ENCODE measurements at regions not wholly inside any gene's neighbourhood (a gene's known extent, or its start where the extent isn't known, plus 50 kb on each side); places are given as distances from the start of the nearest gene placed in this dataset.

DNA sequence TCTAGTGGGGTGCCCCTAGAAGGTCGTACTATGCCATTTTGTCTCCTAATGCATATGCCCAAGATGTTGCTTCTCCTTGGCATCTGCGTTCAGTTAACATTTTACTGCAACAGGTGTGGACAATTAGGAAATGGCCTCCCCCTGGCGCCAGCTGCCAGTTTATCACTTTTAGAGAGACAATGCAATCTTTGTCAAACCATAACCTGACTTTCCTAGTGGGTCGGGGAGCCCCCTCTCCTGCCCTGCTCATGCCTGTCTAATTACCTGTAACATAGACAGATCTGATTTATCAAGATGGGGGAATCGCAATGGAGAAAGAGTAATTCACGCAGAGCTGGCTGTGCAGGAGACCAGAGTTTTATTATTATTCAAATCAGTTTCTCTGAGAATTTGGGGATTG lies 353.7 kb upstream of the SGO1 start:
- intact Hi-C loops (cut with micrococcal nuclease), result no loop called here
- Histone ChIP-seq H3K9ac (ENCODE audit: low read length) (no peak overlapping the region), H2AFZ (ENCODE audit: low read depth, low read length, poor library complexity, severe bottlenecking) (no peak overlapping the region), H3K9me3 (ENCODE audit: control insufficient read depth in 1 of 2, insufficient read depth in 1 of 2, low read depth in 1 of 2, low read length in 2 of 2) (no peaks in the 10 kb centered on the region), H3K27ac (ENCODE audit: low read depth, low read length) (no peak overlapping the region), H3K9me2 (ENCODE audit: insufficient read depth) (no peaks in the 10 kb centered on the region), H4K20me1 (ENCODE audit: insufficient read depth) (no peaks in the 10 kb centered on the region), H3K4me3 (replicated peaks in 1 of 2; ENCODE audit: low read depth in 1 of 2, low read length in 2 of 2) (no peak overlapping the region), H3K79me2 (ENCODE audit: insufficient read depth, low read length) (no peaks in the 10 kb centered on the region), H3K4me1 (ENCODE audit: control insufficient read depth in 1 of 2, insufficient read depth in 2 of 2, low read length in 2 of 2) (no peaks in the 10 kb centered on the region), H3K36me3 (ENCODE audit: control insufficient read depth in 1 of 2, insufficient read depth in 2 of 2, low read length in 2 of 2) (no peaks in the 10 kb centered on the region), H3K27me3 (ENCODE audit: insufficient read depth, low read length) (no peaks in the 10 kb centered on the region), H3K4me2 (ENCODE audit: low read length) (no peak overlapping the region)
- ATAC-seq (no peak), DNase-seq (ENCODE audit: low read depth, low spot score) (no peak)
- CTCF ChIA-PET, result no interaction called here
- POLR2A ChIA-PET, result no interaction called here
- BruUV-seq (replicated peaks), result no TSS peak
- TF ChIP-seq FOSL1 (IDR thresholded peaks at IDR 0.05; ENCODE audit: low read depth), result no peak
- TF ChIP-seq CTCF (IDR thresholded peaks at IDR 0.05 in 2 of 3, conservative IDR thresholded peaks at IDR 0.05 in 1 of 3; ENCODE audit: borderline replicate concordance in 1 of 3, insufficient read depth in 1 of 3, low read depth in 2 of 3, low read length in 2 of 3), result no peak
- no peak for TF ChIP-seq TCF7L2 (IDR thresholded peaks at IDR 0.05; ENCODE audit: borderline replicate concordance, extremely low read depth, insufficient read depth, insufficient read length)
- TF ChIP-seq EZH2phosphoT487 (IDR thresholded peaks at IDR 0.05; ENCODE audit: borderline replicate concordance), result no peak
- no peak for TF ChIP-seq ZNF274 (IDR thresholded peaks at IDR 0.05; ENCODE audit: low read depth, low read length)
- no peak for TF ChIP-seq POLR2AphosphoS5 (IDR thresholded peaks at IDR 0.05; ENCODE audit: low read depth, low read length)
- no peak for TF ChIP-seq JUND (IDR thresholded peaks at IDR 0.05)
- TF ChIP-seq SRF (IDR thresholded peaks at IDR 0.05; ENCODE audit: low read depth), result no peak
- no peak for TF ChIP-seq ELF1 (IDR thresholded peaks at IDR 0.05; ENCODE audit: borderline replicate concordance, low read depth)
- RAD21 ChIA-PET (ENCODE audit: low non-redundant PET in 1 of 2, low total read pairs in 2 of 2, uncharacterized antibody in 2 of 2, unreplicated experiment in 2 of 2), result no interaction called here

GRCh38 chr3:20537234-20537633 lies 351.2 kb upstream of the SGO1 start:
- Histone ChIP-seq H3K27ac (ENCODE audit: low read depth, low read length) (no peak overlapping the region), H3K9me2 (ENCODE audit: insufficient read depth) (no peaks in the 10 kb centered on the region), H3K27me3 (ENCODE audit: insufficient read depth, low read length) (no peaks in the 10 kb centered on the region), H3K9me3 (ENCODE audit: control insufficient read depth in 1 of 2, insufficient read depth in 1 of 2, low read depth in 1 of 2, low read length in 2 of 2) (peaks cover 0 to 5% of the 10 kb centered on the region in 2 experiments; a peak in 1 of 4 replicates), H3K36me3 (ENCODE audit: control insufficient read depth in 1 of 2, insufficient read depth in 2 of 2, low read length in 2 of 2) (no peaks in the 10 kb centered on the region), H3K4me3 (replicated peaks in 1 of 2; ENCODE audit: low read depth in 1 of 2, low read length in 2 of 2) (no peak overlapping the region), H2AFZ (ENCODE audit: low read depth, low read length, poor library complexity, severe bottlenecking) (no peak overlapping the region), H3K9ac (ENCODE audit: low read length) (no peak overlapping the region), H3K4me1 (ENCODE audit: control insufficient read depth in 1 of 2, insufficient read depth in 2 of 2, low read length in 2 of 2) (no peaks in the 10 kb centered on the region), H3K79me2 (ENCODE audit: insufficient read depth, low read length) (no peaks in the 10 kb centered on the region), H4K20me1 (ENCODE audit: insufficient read depth) (no peaks in the 10 kb centered on the region), H3K4me2 (ENCODE audit: low read length) (no peak overlapping the region)
- BruUV-seq (replicated peaks), result no TSS peak
- no peak for DNase-seq (ENCODE audit: low read depth, low spot score)
- intact Hi-C loops (cut with micrococcal nuclease), result no loop called here
- TF ChIP-seq POLR2A (IDR thresholded peaks at IDR 0.05; ENCODE audit: borderline replicate concordance, extremely low read depth, insufficient read depth, insufficient read length), result no peak
- no peak for TF ChIP-seq ATF3 (IDR thresholded peaks at IDR 0.05)
- TF ChIP-seq EZH2phosphoT487 (IDR thresholded peaks at IDR 0.05; ENCODE audit: borderline replicate concordance), result no peak
- TF ChIP-seq RAD21 (IDR thresholded peaks at IDR 0.05; ENCODE audit: low read depth), result no peak
- no peak for TF ChIP-seq ZNF274 (IDR thresholded peaks at IDR 0.05; ENCODE audit: low read depth, low read length)
- no peak for TF ChIP-seq CEBPB (IDR thresholded peaks at IDR 0.05; ENCODE audit: low read depth)
- ATAC-seq, result no peak
- RAD21 ChIA-PET (ENCODE audit: low non-redundant PET in 1 of 2, low total read pairs in 2 of 2, uncharacterized antibody in 2 of 2, unreplicated experiment in 2 of 2), result no interaction called here
- POLR2A ChIA-PET, result no interaction called here
- CTCF ChIA-PET, result no interaction called here

Data from HCT116 (cell line).